HG03103 (cell line): ENCODE measurements at regions not wholly inside any gene's neighbourhood (a gene's known extent, or its start where the extent isn't known, plus 50 kb on each side); places are given as distances from the start of the nearest gene placed in this dataset.

Source experiments
- ATAC-seq: cut with Tn5 transposase; IDR thresholded peaks from one replicate; pipeline ENCODE4 v1.9.1; 2021; ENCODE audit warnings: low read depth; ENCODE audit not compliant: unreplicated experiment

DNA sequence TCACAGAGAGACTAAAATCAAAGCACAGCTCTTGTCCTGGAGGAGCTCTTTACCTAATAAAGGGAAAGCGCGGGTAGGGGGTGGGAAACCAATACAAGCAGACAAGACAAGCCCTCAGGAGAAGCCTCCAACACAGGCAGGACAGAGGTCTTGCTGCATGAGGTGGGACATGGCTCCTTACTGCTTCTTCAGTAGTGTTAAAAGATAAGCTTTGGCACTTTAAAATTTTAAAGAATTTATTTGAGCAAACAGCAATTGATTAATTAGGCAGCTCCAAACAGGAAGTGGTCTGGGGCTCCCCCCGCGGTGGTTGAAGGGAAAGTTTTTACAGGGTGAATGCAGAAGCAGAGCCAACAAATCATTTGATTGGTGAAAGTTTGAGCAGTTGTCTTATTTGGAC lies 50.3 kb upstream of the MACC1 start:
- ATAC-seq = no peak

DNA sequence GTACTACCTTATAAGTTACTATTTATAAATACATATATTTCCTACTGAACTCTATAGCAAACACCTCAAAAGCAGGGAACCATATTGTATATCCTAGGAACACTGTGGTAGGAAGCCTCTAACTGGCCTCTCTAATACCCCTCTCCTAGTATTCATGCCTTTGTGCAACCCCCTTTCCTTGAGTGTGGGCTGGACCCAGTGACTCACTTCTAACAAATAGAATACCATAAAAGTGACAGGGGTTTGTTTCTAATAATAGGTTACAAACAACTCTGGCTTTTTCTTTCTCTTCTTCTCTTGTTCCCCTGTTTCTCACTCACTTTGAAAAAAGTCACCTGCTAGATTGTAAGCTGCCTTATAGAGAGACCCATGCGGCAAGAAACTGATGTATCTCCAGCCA lies 51.6 kb upstream of the MACC1 start:
- no peak for ATAC-seq

DNA sequence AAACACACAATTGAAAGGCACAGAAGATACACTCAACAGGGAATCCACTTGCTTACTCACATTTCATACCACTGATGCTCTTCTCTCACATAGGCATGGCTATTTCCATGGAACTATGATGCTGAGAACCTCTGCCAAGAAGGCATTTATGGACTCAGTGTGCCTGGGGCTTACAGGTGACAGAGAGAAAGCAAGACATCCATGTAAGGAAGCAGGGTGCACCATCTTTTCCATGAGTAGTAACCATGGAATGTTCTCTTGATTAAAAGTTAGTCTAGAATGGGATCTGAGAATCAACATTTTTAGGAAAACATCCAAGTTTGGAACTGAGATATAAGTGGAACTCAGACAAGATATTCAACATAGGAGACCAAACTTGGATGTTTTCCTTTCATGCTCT lies 52.5 kb upstream of the MACC1 start:
- ATAC-seq = no peak

DNA sequence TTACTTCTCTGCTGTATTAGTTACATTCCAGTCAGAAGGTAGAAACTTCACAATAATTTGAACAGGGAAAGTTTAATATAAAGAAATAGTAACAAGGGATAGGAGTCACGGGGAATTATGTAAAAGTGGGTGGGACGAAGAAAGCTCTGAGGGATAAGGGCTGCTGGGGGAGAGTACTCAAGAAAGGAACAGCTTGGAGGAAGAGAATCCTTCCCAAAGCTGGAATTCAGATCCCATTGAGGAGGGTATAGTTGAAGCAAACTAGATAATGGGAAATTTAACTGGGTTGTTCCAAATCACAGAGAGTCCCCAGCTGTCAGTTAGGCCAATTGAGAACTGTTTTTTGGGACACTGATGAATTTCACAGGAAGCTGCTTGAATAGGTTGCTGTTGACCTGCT lies 53.2 kb upstream of the MACC1 start:
- ATAC-seq = no peak

DNA sequence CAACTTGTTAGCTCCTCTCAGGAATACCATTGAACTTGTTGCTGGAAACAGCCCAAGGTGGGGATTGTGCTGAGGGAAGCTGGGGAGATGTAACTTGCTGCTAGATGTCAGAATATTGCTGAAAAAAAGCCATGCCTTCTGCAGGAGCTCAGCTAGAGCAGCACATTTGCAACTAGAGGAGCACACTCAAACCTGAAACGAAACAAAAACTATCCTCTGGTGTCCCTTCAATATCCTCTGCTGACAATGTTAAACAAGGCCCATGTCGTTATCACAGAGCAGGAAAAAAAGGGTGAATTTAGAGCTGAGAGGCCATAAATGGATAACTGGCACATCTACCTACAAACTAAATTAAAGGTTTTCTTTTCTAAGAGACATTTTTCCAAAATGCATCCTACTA lies 53.7 kb upstream of the MACC1 start:
- ATAC-seq = peak; percentile 77

DNA sequence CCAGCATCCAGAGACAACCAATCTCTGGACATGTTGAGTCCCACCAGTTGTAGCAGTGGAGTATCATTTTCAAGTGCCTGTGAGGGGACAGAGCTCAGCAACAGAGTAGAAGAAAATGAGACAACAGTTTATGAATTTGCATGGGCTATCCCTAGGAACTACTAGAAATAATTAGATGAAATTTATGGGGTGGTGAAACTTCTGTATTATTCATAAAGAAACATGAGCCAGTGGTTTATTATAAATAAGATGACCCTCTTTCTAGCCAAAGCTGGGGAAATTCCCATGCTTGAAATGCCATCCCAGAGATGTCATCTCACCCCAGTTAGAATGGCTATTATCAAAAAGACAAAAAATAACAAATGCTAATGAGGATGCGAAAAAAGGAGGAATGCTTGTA lies 55.1 kb upstream of the ITGB8 start:
- ATAC-seq = no peak

DNA sequence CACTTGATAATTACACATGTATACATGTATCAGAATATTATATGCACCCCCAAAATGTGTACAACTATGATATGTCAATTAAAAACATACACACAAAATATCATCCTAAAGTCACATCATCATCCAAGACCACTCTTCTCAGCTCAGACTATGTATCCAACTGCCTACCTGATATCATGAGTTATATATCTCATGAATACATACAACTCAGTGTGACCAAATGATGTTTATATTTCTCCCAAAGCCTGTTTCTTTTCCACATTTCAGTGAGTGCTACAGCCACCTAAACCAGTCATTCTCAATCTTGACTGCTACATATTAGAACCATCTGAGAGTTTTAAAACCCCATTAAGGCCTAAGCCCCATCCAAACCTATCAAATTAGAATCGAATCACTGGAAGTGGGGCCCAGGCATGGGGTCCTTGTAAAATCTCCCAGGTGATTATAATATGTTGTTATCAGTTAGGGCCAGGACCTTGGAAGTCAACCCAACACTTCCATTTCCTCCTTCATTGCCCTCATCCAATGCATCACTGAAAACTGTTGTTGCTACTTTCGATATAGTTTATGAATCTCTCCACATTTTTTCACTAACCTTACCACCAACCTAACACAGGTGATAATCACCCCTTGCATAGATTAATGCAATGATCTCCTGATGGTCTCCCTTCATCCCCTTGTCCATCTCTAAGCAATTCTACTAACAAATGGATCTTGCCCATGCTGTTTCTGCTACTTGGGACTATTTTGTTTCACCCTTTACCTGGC lies 53.8 kb upstream of the ITGB8 start:
- ATAC-seq = no peak

DNA sequence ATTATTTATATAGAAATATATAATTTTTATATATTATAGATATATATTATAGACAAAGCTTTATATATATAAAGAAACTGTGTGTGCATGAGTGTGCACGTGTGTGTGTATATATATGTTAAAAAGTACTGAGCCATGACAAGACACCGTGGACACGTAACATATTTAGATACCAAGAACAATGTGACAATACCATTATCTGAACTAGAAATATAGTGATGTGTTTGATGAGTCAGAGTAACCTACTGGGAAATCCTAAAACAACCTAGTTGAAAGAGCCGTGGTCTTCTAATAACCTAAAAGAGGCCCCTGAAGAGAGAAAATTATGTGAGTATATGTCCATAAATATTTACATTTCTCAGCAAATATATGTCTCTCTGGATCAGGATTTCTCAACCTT lies 50.7 kb upstream of the ITGB8 start:
- ATAC-seq = no peak

DNA sequence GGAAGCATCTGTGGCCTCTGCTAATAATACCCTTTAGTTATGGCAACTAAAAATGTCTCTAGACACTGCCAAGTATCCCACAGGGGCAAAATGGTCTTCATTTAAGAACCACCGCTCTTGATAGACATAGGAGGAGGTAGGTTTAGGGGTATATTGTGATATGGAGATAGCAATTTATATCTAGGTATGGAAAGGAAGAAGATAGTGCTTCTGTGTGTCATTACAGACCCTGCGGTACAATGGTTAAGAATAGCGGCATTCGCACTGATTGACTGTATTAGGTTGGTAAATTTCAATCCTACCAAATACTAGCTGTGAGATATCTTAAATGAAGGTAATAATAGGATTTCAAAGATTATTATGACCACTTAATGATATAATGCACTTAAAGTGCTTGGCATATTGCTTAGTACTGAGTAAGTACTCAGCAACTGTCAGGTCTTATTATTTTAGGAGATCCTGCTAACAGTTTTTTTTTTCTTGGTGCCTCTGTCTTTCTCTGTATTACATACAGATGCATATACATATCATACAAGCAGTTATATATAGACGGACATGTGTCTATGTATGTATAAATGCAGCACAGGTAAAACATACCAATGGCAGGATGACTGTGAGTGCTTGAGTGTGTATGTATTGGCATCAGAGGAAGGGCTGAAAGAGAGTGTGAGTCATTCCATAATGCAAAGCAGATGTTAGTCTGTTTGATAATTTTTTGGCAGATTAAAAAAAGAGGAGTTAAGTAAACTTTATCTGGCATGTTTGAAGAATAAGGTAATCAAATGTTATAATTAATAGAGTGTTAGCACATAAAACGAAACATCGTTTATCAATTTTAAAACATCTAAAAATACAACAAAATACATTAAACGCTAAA lies 50.0 kb upstream of the ITGB8 start:
- no peak for ATAC-seq
